ENCODE measurements at regions not wholly inside any gene's neighbourhood (a gene's known extent, or its start where the extent isn't known, plus 50 kb on each side); places are given as distances from the start of the nearest gene placed in this dataset.

GRCh38 chr7:110396021-110396420, 694.9 kb upstream of the LRRN3 start:
- H2AFZ ChIP-seq (ENCODE audit: low read length), result no peak overlapping the region
- DNase-seq, result no peak
- no peak overlapping the region for H3K27ac ChIP-seq (ENCODE audit: low read length)
- no peaks in the 10 kb centered on the region for H3K4me1 ChIP-seq (ENCODE audit: low read length)
- no peaks in the 10 kb centered on the region for H3K36me3 ChIP-seq (ENCODE audit: insufficient read depth, low read length)
- no peaks in the 10 kb centered on the region for H3K79me2 ChIP-seq (ENCODE audit: low read length)
- no peaks in the 10 kb centered on the region for H3K9me3 ChIP-seq (ENCODE audit: low read length)
- H3K9me2 ChIP-seq (replicated peaks; ENCODE audit: insufficient read depth, low read length), result no peaks in the 10 kb centered on the region
- H3K4me2 ChIP-seq (ENCODE audit: low read depth, low read length, poor library complexity, severe bottlenecking), result no peak overlapping the region
- H3K27me3 ChIP-seq (ENCODE audit: low read length), result no peaks in the 10 kb centered on the region
- H4K20me1 ChIP-seq (ENCODE audit: insufficient read depth, low read depth, low read length), result no peaks in the 10 kb centered on the region
- H3K4me3 ChIP-seq (ENCODE audit: low read length), result no peak overlapping the region
- H3K9ac ChIP-seq (ENCODE audit: low read length), result no peak overlapping the region

- Histone ChIP-seq H3K4me3 (ENCODE audit: low read length) (no peak overlapping the region), H3K4me2 (ENCODE audit: low read depth, low read length, poor library complexity, severe bottlenecking) (no peak overlapping the region), H2AFZ (ENCODE audit: low read length) (no peak overlapping the region), H4K20me1 (ENCODE audit: insufficient read depth, low read depth, low read length) (no peaks in the 10 kb centered on the region), H3K9me3 (ENCODE audit: low read length) (no peaks in the 10 kb centered on the region), H3K9ac (ENCODE audit: low read length) (no peak overlapping the region), H3K27ac (ENCODE audit: low read length) (no peak overlapping the region), H3K4me1 (ENCODE audit: low read length) (no peaks in the 10 kb centered on the region), H3K36me3 (ENCODE audit: insufficient read depth, low read length) (no peaks in the 10 kb centered on the region), H3K27me3 (ENCODE audit: low read length) (no peaks in the 10 kb centered on the region), H3K79me2 (ENCODE audit: low read length) (no peaks in the 10 kb centered on the region), H3K9me2 (replicated peaks; ENCODE audit: insufficient read depth, low read length) (no peaks in the 10 kb centered on the region)
- DNase-seq, result no peak
These were observed 692.8 kb upstream of the LRRN3 start for GRCh38 chr7:110397927-110398660.

- H4K20me1 ChIP-seq (ENCODE audit: insufficient read depth, low read depth, low read length), result no peaks in the 10 kb centered on the region
- H3K9ac ChIP-seq (ENCODE audit: low read length), result no peak overlapping the region
- H3K27ac ChIP-seq (ENCODE audit: low read length), result no peak overlapping the region
- no peak overlapping the region for H3K4me3 ChIP-seq (ENCODE audit: low read length)
- no peaks in the 10 kb centered on the region for H3K27me3 ChIP-seq (ENCODE audit: low read length)
- DNase-seq, result no peak
- no peak overlapping the region for H3K4me2 ChIP-seq (ENCODE audit: low read depth, low read length, poor library complexity, severe bottlenecking)
- H3K79me2 ChIP-seq (ENCODE audit: low read length), result no peaks in the 10 kb centered on the region
- H3K9me2 ChIP-seq (replicated peaks; ENCODE audit: insufficient read depth, low read length), result no peaks in the 10 kb centered on the region
- no peaks in the 10 kb centered on the region for H3K36me3 ChIP-seq (ENCODE audit: insufficient read depth, low read length)
- no peak overlapping the region for H2AFZ ChIP-seq (ENCODE audit: low read length)
- H3K4me1 ChIP-seq (ENCODE audit: low read length), result no peaks in the 10 kb centered on the region
- no peaks in the 10 kb centered on the region for H3K9me3 ChIP-seq (ENCODE audit: low read length)
These were observed 691.5 kb upstream of the LRRN3 start for GRCh38 chr7:110399421-110399820.

GRCh38 chr7:110400411-110400810, 690.5 kb upstream of the LRRN3 start:
- H3K79me2 ChIP-seq (ENCODE audit: low read length), result no peaks in the 10 kb centered on the region

GRCh38 chr7:110407242-110407641, 683.7 kb upstream of the LRRN3 start:
- no peaks in the 10 kb centered on the region for H3K9me2 ChIP-seq (replicated peaks; ENCODE audit: insufficient read depth, low read length)
- H3K4me2 ChIP-seq (ENCODE audit: low read depth, low read length, poor library complexity, severe bottlenecking), result no peak overlapping the region
- no peaks in the 10 kb centered on the region for H4K20me1 ChIP-seq (ENCODE audit: insufficient read depth, low read depth, low read length)
- H3K4me3 ChIP-seq (ENCODE audit: low read length), result no peak overlapping the region
- H3K36me3 ChIP-seq (ENCODE audit: insufficient read depth, low read length), result no peaks in the 10 kb centered on the region
- H3K27me3 ChIP-seq (ENCODE audit: low read length), result no peaks in the 10 kb centered on the region
- H2AFZ ChIP-seq (ENCODE audit: low read length), result no peak overlapping the region
- no peak overlapping the region for H3K9ac ChIP-seq (ENCODE audit: low read length)
- no peaks in the 10 kb centered on the region for H3K4me1 ChIP-seq (ENCODE audit: low read length)
- no peak overlapping the region for H3K27ac ChIP-seq (ENCODE audit: low read length)
- DNase-seq, result no peak
- H3K79me2 ChIP-seq (ENCODE audit: low read length), result no peaks in the 10 kb centered on the region
- H3K9me3 ChIP-seq (ENCODE audit: low read length), result no peaks in the 10 kb centered on the region

More at GRCh38 chr7:110400411-110400810, 690.5 kb upstream of the LRRN3 start:
- no peak overlapping the region for H3K4me3 ChIP-seq (ENCODE audit: low read length)
- no peak overlapping the region for H3K9ac ChIP-seq (ENCODE audit: low read length)
- H3K4me1 ChIP-seq (ENCODE audit: low read length), result no peaks in the 10 kb centered on the region
- H3K9me3 ChIP-seq (ENCODE audit: low read length), result no peaks in the 10 kb centered on the region
- H2AFZ ChIP-seq (ENCODE audit: low read length), result no peak overlapping the region
- no peak overlapping the region for H3K4me2 ChIP-seq (ENCODE audit: low read depth, low read length, poor library complexity, severe bottlenecking)
- no peaks in the 10 kb centered on the region for H3K36me3 ChIP-seq (ENCODE audit: insufficient read depth, low read length)
- no peak for DNase-seq
- no peaks in the 10 kb centered on the region for H3K27me3 ChIP-seq (ENCODE audit: low read length)
- no peaks in the 10 kb centered on the region for H3K9me2 ChIP-seq (replicated peaks; ENCODE audit: insufficient read depth, low read length)
- H3K27ac ChIP-seq (ENCODE audit: low read length), result no peak overlapping the region
- no peaks in the 10 kb centered on the region for H4K20me1 ChIP-seq (ENCODE audit: insufficient read depth, low read depth, low read length)

GRCh38 chr7:110407706-110408105, 683.2 kb upstream of the LRRN3 start:
- no peak for DNase-seq
- no peak overlapping the region for H3K27ac ChIP-seq (ENCODE audit: low read length)
- no peaks in the 10 kb centered on the region for H4K20me1 ChIP-seq (ENCODE audit: insufficient read depth, low read depth, low read length)
- no peak overlapping the region for H3K4me2 ChIP-seq (ENCODE audit: low read depth, low read length, poor library complexity, severe bottlenecking)
- H3K9me3 ChIP-seq (ENCODE audit: low read length), result no peaks in the 10 kb centered on the region
- H3K9me2 ChIP-seq (replicated peaks; ENCODE audit: insufficient read depth, low read length), result no peaks in the 10 kb centered on the region
- H3K79me2 ChIP-seq (ENCODE audit: low read length), result no peaks in the 10 kb centered on the region
- H2AFZ ChIP-seq (ENCODE audit: low read length), result no peak overlapping the region
- no peaks in the 10 kb centered on the region for H3K36me3 ChIP-seq (ENCODE audit: insufficient read depth, low read length)
- H3K9ac ChIP-seq (ENCODE audit: low read length), result no peak overlapping the region
- no peak overlapping the region for H3K4me3 ChIP-seq (ENCODE audit: low read length)
- no peaks in the 10 kb centered on the region for H3K4me1 ChIP-seq (ENCODE audit: low read length)
- no peaks in the 10 kb centered on the region for H3K27me3 ChIP-seq (ENCODE audit: low read length)

GRCh38 chr7:110412614-110413013, 678.3 kb upstream of the LRRN3 start:
- Histone ChIP-seq H3K27ac (ENCODE audit: low read length) (no peak overlapping the region), H3K79me2 (ENCODE audit: low read length) (no peaks in the 10 kb centered on the region), H3K9me3 (ENCODE audit: low read length) (no peaks in the 10 kb centered on the region)

GRCh38 chr7:110413038-110413437, 677.9 kb upstream of the LRRN3 start:
- H3K9me3 ChIP-seq (ENCODE audit: low read length), result no peaks in the 10 kb centered on the region
- H3K9me2 ChIP-seq (replicated peaks; ENCODE audit: insufficient read depth, low read length), result no peaks in the 10 kb centered on the region
- no peaks in the 10 kb centered on the region for H3K27me3 ChIP-seq (ENCODE audit: low read length)
- H3K4me1 ChIP-seq (ENCODE audit: low read length), result no peaks in the 10 kb centered on the region
- no peak overlapping the region for H3K4me2 ChIP-seq (ENCODE audit: low read depth, low read length, poor library complexity, severe bottlenecking)
- H3K36me3 ChIP-seq (ENCODE audit: insufficient read depth, low read length), result no peaks in the 10 kb centered on the region
- H3K9ac ChIP-seq (ENCODE audit: low read length), result no peak overlapping the region
- no peak overlapping the region for H2AFZ ChIP-seq (ENCODE audit: low read length)
- H4K20me1 ChIP-seq (ENCODE audit: insufficient read depth, low read depth, low read length), result no peaks in the 10 kb centered on the region
- H3K27ac ChIP-seq (ENCODE audit: low read length), result no peak overlapping the region
- H3K4me3 ChIP-seq (ENCODE audit: low read length), result no peak overlapping the region
- no peak for DNase-seq
- no peaks in the 10 kb centered on the region for H3K79me2 ChIP-seq (ENCODE audit: low read length)

More at GRCh38 chr7:110412614-110413013, 678.3 kb upstream of the LRRN3 start:
- no peaks in the 10 kb centered on the region for H3K27me3 ChIP-seq (ENCODE audit: low read length)
- H3K4me2 ChIP-seq (ENCODE audit: low read depth, low read length, poor library complexity, severe bottlenecking), result no peak overlapping the region
- H3K9me2 ChIP-seq (replicated peaks; ENCODE audit: insufficient read depth, low read length), result no peaks in the 10 kb centered on the region
- no peak overlapping the region for H3K9ac ChIP-seq (ENCODE audit: low read length)
- H2AFZ ChIP-seq (ENCODE audit: low read length), result no peak overlapping the region
- H3K4me3 ChIP-seq (ENCODE audit: low read length), result no peak overlapping the region
- no peak for DNase-seq
- no peaks in the 10 kb centered on the region for H4K20me1 ChIP-seq (ENCODE audit: insufficient read depth, low read depth, low read length)
- no peaks in the 10 kb centered on the region for H3K4me1 ChIP-seq (ENCODE audit: low read length)
- H3K36me3 ChIP-seq (ENCODE audit: insufficient read depth, low read length), result no peaks in the 10 kb centered on the region

All from Karpas-422 (cell line).